Keratinocyte (primary cell): ENCODE measurements at regions not wholly inside any gene's neighbourhood (a gene's known extent, or its start where the extent isn't known, plus 50 kb on each side); places are given as distances from the start of the nearest gene placed in this dataset.

Experiments
- DNase-seq: peaks from one replicate; pipeline ENCODE4 v3.0.0-alpha.2; 2011; ENCODE audit warnings: low read depth, missing footprints, low spot score
- FAIRE-seq: peaks from 2 replicates; lab custom pipeline; 2011; peaks lifted over from hg19 to GRCh38; lab: Jason Lieb, UNC
- H2AFZ ChIP-seq: 2 replicates; pipeline ENCODE4 v1.6.0; 2012; ENCODE audit warnings: low read length, control low read depth, inconsistent platforms; ENCODE audit not compliant: control insufficient read depth
- H3K27ac ChIP-seq: 2 replicates; pipeline ENCODE4 v1.5.1; 2011; ENCODE audit warnings: low read length; ENCODE audit not compliant: control insufficient read depth, insufficient read depth
- H3K27me3 ChIP-seq: 3 replicates; pipeline ENCODE4 v1.6.0; 2011; ENCODE audit warnings: low read length; ENCODE audit not compliant: control insufficient read depth, insufficient read depth; ENCODE audit errors: extremely low read depth
- H3K36me3 ChIP-seq, 2 experiments: 2 replicates in 1 of 2; 3 replicates in 1 of 2; pipeline ENCODE4 v1.5.1; 2011; ENCODE audit warnings: low read length in 2 of 2, mild to moderate bottlenecking in 1 of 2; ENCODE audit not compliant: control insufficient read depth in 2 of 2, insufficient read depth in 2 of 2; ENCODE audit errors: extremely low read depth in 1 of 2
- H3K4me1 ChIP-seq: 3 replicates; pipeline ENCODE4 v1.5.1; 2011; ENCODE audit warnings: low read length; ENCODE audit not compliant: control insufficient read depth, insufficient read depth; ENCODE audit errors: extremely low read depth
- H3K4me2 ChIP-seq: 3 replicates; pipeline ENCODE4 v1.6.0; 2011; ENCODE audit warnings: low read depth, low read length; ENCODE audit not compliant: control insufficient read depth, insufficient read depth; ENCODE audit errors: extremely low read depth
- H3K4me3 ChIP-seq, 3 experiments: fragments of 200-600 bp in 1 of 3; sonication (generic) in 1 of 3; 2 replicates in 2 of 3; 3 replicates in 1 of 3; pipeline ENCODE4 v1.5.1; 2011 to 2016; ENCODE audit warnings: low read length in 3 of 3, mild to moderate bottlenecking in 3 of 3, control low read depth in 2 of 3, inconsistent platforms in 1 of 3, low read depth in 1 of 3, mixed read lengths in 1 of 3, mixed run types in 1 of 3, moderate library complexity in 1 of 3; ENCODE audit not compliant: control insufficient read depth in 2 of 3, insufficient read depth in 2 of 3; ENCODE audit errors: extremely low read depth in 1 of 3
- H3K79me2 ChIP-seq: 2 replicates; pipeline ENCODE4 v1.6.0; 2012; ENCODE audit warnings: low read length; ENCODE audit not compliant: control insufficient read depth, insufficient read depth
- H3K9ac ChIP-seq: 3 replicates; pipeline ENCODE4 v1.6.0; 2011; ENCODE audit warnings: low read length; ENCODE audit not compliant: control insufficient read depth, insufficient read depth; ENCODE audit errors: extremely low read depth
- H3K9me1 ChIP-seq: 3 replicates; pipeline ENCODE4 v1.6.0; 2011; ENCODE audit warnings: low read length; ENCODE audit not compliant: control insufficient read depth, insufficient read depth; ENCODE audit errors: extremely low read depth
- H3K9me3 ChIP-seq: 2 replicates; pipeline ENCODE4 v1.5.1; 2012; ENCODE audit warnings: low read depth, low read length; ENCODE audit not compliant: control insufficient read depth
- H4K20me1 ChIP-seq: 3 replicates; pipeline ENCODE4 v1.6.0; 2011; ENCODE audit warnings: low read length; ENCODE audit not compliant: control insufficient read depth, insufficient read depth; ENCODE audit errors: extremely low read depth
- EZH2 ChIP-seq: IDR thresholded peaks from one replicate; pipeline ENCODE4 v1.6.1; 2012; ENCODE audit warnings: inconsistent platforms, mild to moderate bottlenecking, low read length, moderate library complexity
- dilution Hi-C: fragments of 300-500 bp; cut with MboI; formaldehyde crosslinking; loops from one replicate; pipeline ENCODE4 v1.7.0; 2020; ENCODE audit warnings: low sequenced_read_pairs; ENCODE audit not compliant: extremely low pct_ligation_motif_present
- TF ChIP-seq, protein P1 (sequence below), 3 experiments: IDR thresholded peaks in 1 of 3; conservative IDR thresholded peaks in 1 of 3; optimal IDR thresholded peaks in 1 of 3; 2 replicates in 2 of 3; 3 replicates in 1 of 3; pipeline versions ENCODE3 to v1.5.1; 2011; ENCODE audit warnings: low read length in 3 of 3, mild to moderate bottlenecking in 3 of 3, moderate library complexity in 2 of 3, control low read depth in 1 of 3, inconsistent platforms in 1 of 3; ENCODE audit not compliant: insufficient read depth in 2 of 3; ENCODE audit errors: extremely low read depth in 1 of 3

DNA sequence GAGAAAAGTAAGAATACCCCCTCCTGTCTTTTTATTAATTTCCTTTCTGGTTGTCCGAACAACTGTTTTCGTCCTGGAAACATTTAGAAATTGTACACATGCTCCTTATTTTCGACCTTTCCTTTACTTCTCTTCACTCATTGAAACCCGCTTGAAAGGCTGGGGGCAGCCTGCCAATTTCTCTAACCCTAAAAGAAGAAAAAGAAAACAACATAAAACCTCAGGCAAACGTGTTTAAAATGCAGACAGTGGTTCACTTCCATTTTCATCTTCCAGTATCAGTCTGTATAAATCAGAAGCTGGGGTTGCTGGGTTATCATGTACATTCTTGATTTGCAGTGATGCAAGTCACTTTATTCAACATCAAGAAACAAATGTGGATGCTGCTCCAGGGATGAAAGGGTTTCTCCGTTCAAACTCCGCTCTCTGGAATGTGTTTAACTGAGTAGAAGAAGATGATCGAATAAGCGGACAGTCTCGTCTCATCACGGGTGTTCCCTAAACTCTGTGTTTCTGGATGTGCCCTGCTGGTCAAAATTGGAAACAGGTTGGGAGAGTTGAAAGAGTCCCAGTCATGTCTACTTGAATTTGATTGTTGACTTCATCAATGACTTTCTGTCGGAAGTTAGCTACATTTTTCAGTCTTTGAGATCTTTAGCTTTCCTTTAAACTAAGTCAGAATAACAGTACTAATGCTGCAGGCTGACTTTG lies 1042.2 kb downstream of the BCL11B start:
- no peaks in the 10 kb centered on the region for H3K9me3 ChIP-seq
- H3K4me2 ChIP-seq, result no peak overlapping the region
- peaks cover 12% of the 10 kb centered on the region for H3K4me1 ChIP-seq
- dilution Hi-C loops, result no loop called here
- H2AFZ ChIP-seq, result no peak overlapping the region
- TF ChIP-seq, protein P1, sequence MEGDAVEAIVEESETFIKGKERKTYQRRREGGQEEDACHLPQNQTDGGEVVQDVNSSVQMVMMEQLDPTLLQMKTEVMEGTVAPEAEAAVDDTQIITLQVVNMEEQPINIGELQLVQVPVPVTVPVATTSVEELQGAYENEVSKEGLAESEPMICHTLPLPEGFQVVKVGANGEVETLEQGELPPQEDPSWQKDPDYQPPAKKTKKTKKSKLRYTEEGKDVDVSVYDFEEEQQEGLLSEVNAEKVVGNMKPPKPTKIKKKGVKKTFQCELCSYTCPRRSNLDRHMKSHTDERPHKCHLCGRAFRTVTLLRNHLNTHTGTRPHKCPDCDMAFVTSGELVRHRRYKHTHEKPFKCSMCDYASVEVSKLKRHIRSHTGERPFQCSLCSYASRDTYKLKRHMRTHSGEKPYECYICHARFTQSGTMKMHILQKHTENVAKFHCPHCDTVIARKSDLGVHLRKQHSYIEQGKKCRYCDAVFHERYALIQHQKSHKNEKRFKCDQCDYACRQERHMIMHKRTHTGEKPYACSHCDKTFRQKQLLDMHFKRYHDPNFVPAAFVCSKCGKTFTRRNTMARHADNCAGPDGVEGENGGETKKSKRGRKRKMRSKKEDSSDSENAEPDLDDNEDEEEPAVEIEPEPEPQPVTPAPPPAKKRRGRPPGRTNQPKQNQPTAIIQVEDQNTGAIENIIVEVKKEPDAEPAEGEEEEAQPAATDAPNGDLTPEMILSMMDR (optimal IDR thresholded peaks at IDR 0.05 in 1 of 3, IDR thresholded peaks at IDR 0.05 in 1 of 3, conservative IDR thresholded peaks at IDR 0.05 in 1 of 3; ENCODE audit: extremely low read depth in 1 of 3, insufficient read depth in 2 of 3, low read length in 3 of 3), result no peak
- TF ChIP-seq EZH2, result no peak
- H3K4me3 ChIP-seq, result no peak overlapping the region
- H3K27ac ChIP-seq, result no peak overlapping the region
- H3K79me2 ChIP-seq, result no peaks in the 10 kb centered on the region
- H3K9me1 ChIP-seq, result no peaks in the 10 kb centered on the region
- no peaks in the 10 kb centered on the region for H3K36me3 ChIP-seq
- H4K20me1 ChIP-seq, result no peaks in the 10 kb centered on the region
- H3K9ac ChIP-seq, result no peak overlapping the region
- DNase-seq (no peak), FAIRE-seq (no peak)
- H3K27me3 ChIP-seq, result no peaks in the 10 kb centered on the region

- H3K9me3 ChIP-seq, result no peaks in the 10 kb centered on the region
- dilution Hi-C loops, result no loop called here
- H3K9me1 ChIP-seq, result no peaks in the 10 kb centered on the region
- no peaks in the 10 kb centered on the region for H3K79me2 ChIP-seq
- no peak overlapping the region for H3K4me3 ChIP-seq
- H3K4me2 ChIP-seq, result no peak overlapping the region
- no peaks in the 10 kb centered on the region for H3K36me3 ChIP-seq
- H4K20me1 ChIP-seq, result no peaks in the 10 kb centered on the region
- FAIRE-seq (no peak), DNase-seq (no peak)
- H3K27ac ChIP-seq, result no peak overlapping the region
- H2AFZ ChIP-seq, result no peak overlapping the region
- no peak overlapping the region for H3K9ac ChIP-seq
- H3K4me1 ChIP-seq, result peaks cover 12% of the 10 kb centered on the region
- H3K27me3 ChIP-seq, result no peaks in the 10 kb centered on the region
- TF ChIP-seq EZH2, result no peak
- TF ChIP-seq, protein P1 (optimal IDR thresholded peaks at IDR 0.05 in 1 of 3, IDR thresholded peaks at IDR 0.05 in 1 of 3, conservative IDR thresholded peaks at IDR 0.05 in 1 of 3; ENCODE audit: extremely low read depth in 1 of 3, insufficient read depth in 2 of 3, low read length in 3 of 3), result no peak
Measured at GRCh38 chr14:98230411-98230810, 1041.6 kb downstream of the BCL11B start.
